ENCODE measurements at regions not wholly inside any gene's neighbourhood (a gene's known extent, or its start where the extent isn't known, plus 50 kb on each side); places are given as distances from the start of the nearest gene placed in this dataset.
"Not testable (repeated sequence)": the region's sequence is repeated elsewhere in the genome, so short reads cannot be mapped to it uniquely, and the experiment has no call there.

DNA sequence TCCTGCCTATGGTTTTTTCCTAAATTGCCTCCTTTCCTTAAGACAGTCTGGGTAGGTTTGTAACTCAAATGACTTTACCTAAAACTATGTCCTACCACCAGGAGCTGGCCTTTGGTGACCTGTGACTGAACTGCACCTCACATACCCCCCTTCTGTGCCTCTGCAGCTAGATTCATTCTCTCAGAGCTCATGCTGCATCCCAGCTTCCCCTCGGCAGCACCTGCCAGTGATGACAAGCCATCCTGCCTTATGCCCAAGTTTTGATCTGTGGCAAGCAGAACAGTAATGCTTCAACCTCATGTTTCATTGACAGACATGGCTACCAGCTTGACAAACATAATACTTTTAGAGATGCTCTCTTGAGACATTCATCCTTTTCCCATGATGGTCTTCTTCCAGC is 141.9 kb downstream of the TSEN15 start:
- 100% methylated on average over 1 of the region's 1 CpG for WGBS (ENCODE audit: insufficient coverage, low coverage, low lambda C conversion rate, missing lambda C conversion rate)

GRCh38 chr1:184194236-184194635 is 142.7 kb downstream of the TSEN15 start:
- Histone ChIP-seq H3K9me3 (no peaks in the 10 kb centered on the region), H3K4me1 (no peaks in the 10 kb centered on the region), H3K27me3 (no peaks in the 10 kb centered on the region), H3K36me3 (no peaks in the 10 kb centered on the region), H3K27ac (no peak overlapping the region), H3K4me3 (no peak overlapping the region)
- TF ChIP-seq POLR2A (IDR thresholded peaks at IDR 0.05): no peak
- TF ChIP-seq CTCF (IDR thresholded peaks at IDR 0.05): no peak
- DNase-seq (no peak), ATAC-seq (no peak)
- 96% methylated on average over 2 of the region's 2 CpGs for WGBS (ENCODE audit: insufficient coverage, low coverage, low lambda C conversion rate, missing lambda C conversion rate)
- intact Hi-C loops (cut with DNase I): no loop called here

More for the DNA sequence above, 141.9 kb downstream of the TSEN15 start:
- Histone ChIP-seq H3K9me3 (no peaks in the 10 kb centered on the region), H3K27ac (no peak overlapping the region), H3K27me3 (no peaks in the 10 kb centered on the region), H3K4me1 (no peaks in the 10 kb centered on the region), H3K36me3 (no peaks in the 10 kb centered on the region), H3K4me3 (no peak overlapping the region)
- ATAC-seq (no peak), DNase-seq (no peak)
- TF ChIP-seq POLR2A (IDR thresholded peaks at IDR 0.05): no peak
- TF ChIP-seq CTCF (IDR thresholded peaks at IDR 0.05): no peak
- intact Hi-C loops (cut with DNase I): no loop called here

GRCh38 chr1:184195722-184196121 is 144.2 kb downstream of the TSEN15 start:
- H3K9me3 ChIP-seq; H3K27me3 ChIP-seq; H3K4me1 ChIP-seq; H3K36me3 ChIP-seq; ATAC-seq; H3K27ac ChIP-seq; H3K4me3 ChIP-seq; DNase-seq; intact Hi-C loops (cut with DNase I): not testable (repeated sequence)
- WGBS (ENCODE audit: insufficient coverage, low coverage, low lambda C conversion rate, missing lambda C conversion rate): 58% methylated on average over 2 of the region's 2 CpGs

DNA sequence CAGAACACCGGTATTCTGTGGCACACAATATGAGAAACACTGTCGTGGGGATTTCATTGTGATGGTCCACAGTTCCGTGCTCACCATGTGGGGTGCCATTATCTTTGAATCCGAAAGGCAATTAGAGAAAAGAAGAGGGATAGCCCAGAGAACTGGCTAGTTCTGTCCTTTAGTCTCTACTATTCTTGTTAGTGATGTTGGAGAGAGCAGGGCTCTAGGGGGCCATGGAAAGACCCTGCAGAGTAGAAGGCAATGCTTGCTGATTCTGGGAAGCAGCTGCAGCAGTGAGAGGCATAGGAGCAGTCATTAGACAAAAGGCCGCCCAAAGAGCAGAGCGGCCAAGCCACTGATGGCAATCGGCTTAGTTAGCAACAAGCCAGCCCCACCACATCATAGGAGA is 146.3 kb downstream of the TSEN15 start:
- no peak overlapping the region for H3K27ac ChIP-seq
- intact Hi-C loops (cut with DNase I): no loop called here
- no peaks in the 10 kb centered on the region for H3K9me3 ChIP-seq
- no peak overlapping the region for H3K4me3 ChIP-seq
- TF ChIP-seq CTCF (IDR thresholded peaks at IDR 0.05): no peak
- no peak for TF ChIP-seq POLR2A (IDR thresholded peaks at IDR 0.05)
- 65% methylated on average over 7 of the region's 7 CpGs for WGBS (ENCODE audit: insufficient coverage, low coverage, low lambda C conversion rate, missing lambda C conversion rate)
- DNase-seq (no peak), ATAC-seq (no peak)
- no peaks in the 10 kb centered on the region for H3K36me3 ChIP-seq
- H3K27me3 ChIP-seq: no peaks in the 10 kb centered on the region
- H3K4me1 ChIP-seq: no peaks in the 10 kb centered on the region

- no peaks in the 10 kb centered on the region for H3K27me3 ChIP-seq
- no peaks in the 10 kb centered on the region for H3K36me3 ChIP-seq
- no peak overlapping the region for H3K27ac ChIP-seq
- H3K4me1 ChIP-seq: no peaks in the 10 kb centered on the region
- intact Hi-C loops (cut with DNase I): no loop called here
- no peak for DNase-seq
- H3K9me3 ChIP-seq: no peaks in the 10 kb centered on the region
- whole genome bisulfite sequencing (ENCODE audit: insufficient coverage, low coverage, low lambda C conversion rate, missing lambda C conversion rate): 87% methylated on average over 1 of the region's 1 CpG
- H3K4me3 ChIP-seq: no peak overlapping the region
- no peak for ATAC-seq
- TF ChIP-seq CTCF (IDR thresholded peaks at IDR 0.05) (no peak), POLR2A (IDR thresholded peaks at IDR 0.05) (no peak)
These were observed 147.5 kb downstream of the TSEN15 start for GRCh38 chr1:184199036-184199435.

All from right lobe of liver (tissue), 6 donors.